OCI-LY7 (cell line): ENCODE measurements at regions not wholly inside any gene's neighbourhood (a gene's known extent, or its start where the extent isn't known, plus 50 kb on each side); places are given as distances from the start of the nearest gene placed in this dataset.

Experiments
- BruUV-seq: library from RNA; stranded (reverse); fragments of 400-500 nt; replicated peaks from 2 replicates; lab custom pipeline; 2021; lab: Mats Ljungman, UMichigan
- CTCF ChIA-PET: fragments of 300-600 bp; sonication (Branson Sonifier 250); formaldehyde crosslinking; loops from one replicate; lab custom pipeline; 2022; ENCODE audit warnings: antibody characterized with exemption; ENCODE audit not compliant: unreplicated experiment; lab: Charles Lee
- POLR2A ChIA-PET: fragments of 300-600 bp; sonication (Branson Sonifier 250); formaldehyde crosslinking; loops from one replicate; lab custom pipeline; 2022; ENCODE audit warnings: antibody characterized with exemption; lab: Charles Lee
- DNase-seq: peaks from one replicate; pipeline ENCODE4 v3.0.0-alpha.2; 2015; ENCODE audit warnings: low spot score
- H2AFZ ChIP-seq: fragments of 200-600 bp; sonication (generic), shearing (Covaris generic); 2 replicates; pipeline ENCODE4 v1.6.1; 2014; ENCODE audit warnings: mild to moderate bottlenecking, antibody characterized with exemption, low read length, moderate library complexity
- H3K27ac ChIP-seq: fragments of 200-600 bp; sonication (generic); 2 replicates; pipeline ENCODE4 v1.5.1; 2014; ENCODE audit warnings: mixed run types, low read depth, mild to moderate bottlenecking, moderate library complexity, low read length, inconsistent platforms; ENCODE audit not compliant: poor library complexity, severe bottlenecking
- H3K36me3 ChIP-seq: fragments of 200-600 bp; sonication (generic); 2 replicates; pipeline ENCODE4 v1.6.1; 2014; ENCODE audit warnings: mild to moderate bottlenecking, antibody characterized with exemption, low read length, moderate library complexity, mixed read lengths; ENCODE audit not compliant: insufficient read depth
- H3K4me1 ChIP-seq: fragments of 200-600 bp; sonication (generic); 2 replicates; pipeline ENCODE4 v1.5.1; 2014; ENCODE audit warnings: mild to moderate bottlenecking, low read length; ENCODE audit not compliant: insufficient read depth, poor library complexity, severe bottlenecking
- H3K4me2 ChIP-seq: fragments of 200-600 bp; sonication (generic); 2 replicates; pipeline ENCODE4 v1.6.1; 2014; ENCODE audit warnings: mild to moderate bottlenecking, low read length
- H3K4me3 ChIP-seq: fragments of 200-600 bp; sonication (generic); 2 replicates; pipeline ENCODE4 v1.5.1; 2014; ENCODE audit warnings: mild to moderate bottlenecking, low read depth, low read length; ENCODE audit not compliant: poor library complexity, severe bottlenecking
- H3K79me2 ChIP-seq: fragments of 200-600 bp; sonication (generic); 2 replicates; pipeline ENCODE4 v1.6.1; 2016; ENCODE audit warnings: low read depth, mild to moderate bottlenecking, low read length, moderate library complexity, mixed read lengths; ENCODE audit not compliant: insufficient read depth
- H3K9me2 ChIP-seq: fragments of 200-600 bp; sonication (generic); 2 replicates; pipeline ENCODE4 v1.6.1; 2016; ENCODE audit warnings: mild to moderate bottlenecking, low read length, mixed read lengths; ENCODE audit not compliant: insufficient read depth
- H3K9me3 ChIP-seq: fragments of 200-600 bp; sonication (generic); 2 replicates; pipeline ENCODE4 v1.6.1; 2014; ENCODE audit warnings: mild to moderate bottlenecking, mixed run types, low read length, mixed read lengths
- H4K20me1 ChIP-seq: fragments of 200-600 bp; sonication (generic); 2 replicates; pipeline ENCODE4 v1.6.1; 2014; ENCODE audit warnings: mild to moderate bottlenecking, antibody characterized with exemption, low read length, moderate library complexity, mixed read lengths; ENCODE audit not compliant: insufficient read depth
- EZH2phosphoT487 ChIP-seq: fragments of 200-600 bp; sonication (generic); IDR thresholded peaks from 2 replicates; pipeline ENCODE4 v1.6.1; 2018; ENCODE audit warnings: low read depth, borderline replicate concordance, mild to moderate bottlenecking, mixed run types, antibody characterized with exemption, low read length, moderate library complexity, mixed read lengths
- intact Hi-C: fragments of 100-400 bp; cut with micrococcal nuclease; formaldehyde crosslinking; loops from one replicate; pipeline ENCODE4 v1.10.0; 2022; ENCODE audit not compliant: unreplicated experiment
- TF ChIP-seq, protein P1 (sequence below): fragments of 200-600 bp; sonication (generic); conservative IDR thresholded peaks from 2 replicates; pipeline ENCODE4 v1.5.1; 2014; ENCODE audit warnings: mild to moderate bottlenecking, antibody characterized with exemption, low read length, moderate library complexity, mixed read lengths

- H3K4me2 ChIP-seq, result no peak overlapping the region
- no peaks in the 10 kb centered on the region for H3K9me2 ChIP-seq
- ChIA-PET CTCF (no interaction called here), POLR2A (no interaction called here)
- intact Hi-C loops, result no loop called here
- H2AFZ ChIP-seq, result no peak overlapping the region
- no peaks in the 10 kb centered on the region for H4K20me1 ChIP-seq
- no peaks in the 10 kb centered on the region for H3K36me3 ChIP-seq
- no peak overlapping the region for H3K27ac ChIP-seq
- BruUV-seq, result no TSS peak
- DNase-seq, result no peak
- H3K4me1 ChIP-seq, result no peaks in the 10 kb centered on the region
- H3K9me3 ChIP-seq, result no peaks in the 10 kb centered on the region
- H3K4me3 ChIP-seq, result no peak overlapping the region
- TF ChIP-seq, protein P1, sequence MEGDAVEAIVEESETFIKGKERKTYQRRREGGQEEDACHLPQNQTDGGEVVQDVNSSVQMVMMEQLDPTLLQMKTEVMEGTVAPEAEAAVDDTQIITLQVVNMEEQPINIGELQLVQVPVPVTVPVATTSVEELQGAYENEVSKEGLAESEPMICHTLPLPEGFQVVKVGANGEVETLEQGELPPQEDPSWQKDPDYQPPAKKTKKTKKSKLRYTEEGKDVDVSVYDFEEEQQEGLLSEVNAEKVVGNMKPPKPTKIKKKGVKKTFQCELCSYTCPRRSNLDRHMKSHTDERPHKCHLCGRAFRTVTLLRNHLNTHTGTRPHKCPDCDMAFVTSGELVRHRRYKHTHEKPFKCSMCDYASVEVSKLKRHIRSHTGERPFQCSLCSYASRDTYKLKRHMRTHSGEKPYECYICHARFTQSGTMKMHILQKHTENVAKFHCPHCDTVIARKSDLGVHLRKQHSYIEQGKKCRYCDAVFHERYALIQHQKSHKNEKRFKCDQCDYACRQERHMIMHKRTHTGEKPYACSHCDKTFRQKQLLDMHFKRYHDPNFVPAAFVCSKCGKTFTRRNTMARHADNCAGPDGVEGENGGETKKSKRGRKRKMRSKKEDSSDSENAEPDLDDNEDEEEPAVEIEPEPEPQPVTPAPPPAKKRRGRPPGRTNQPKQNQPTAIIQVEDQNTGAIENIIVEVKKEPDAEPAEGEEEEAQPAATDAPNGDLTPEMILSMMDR, result no peak
- no peak for TF ChIP-seq EZH2phosphoT487
- no peaks in the 10 kb centered on the region for H3K79me2 ChIP-seq
Measured at GRCh38 chr11:122178795-122179194, 62.8 kb upstream of the BLID start.

DNA sequence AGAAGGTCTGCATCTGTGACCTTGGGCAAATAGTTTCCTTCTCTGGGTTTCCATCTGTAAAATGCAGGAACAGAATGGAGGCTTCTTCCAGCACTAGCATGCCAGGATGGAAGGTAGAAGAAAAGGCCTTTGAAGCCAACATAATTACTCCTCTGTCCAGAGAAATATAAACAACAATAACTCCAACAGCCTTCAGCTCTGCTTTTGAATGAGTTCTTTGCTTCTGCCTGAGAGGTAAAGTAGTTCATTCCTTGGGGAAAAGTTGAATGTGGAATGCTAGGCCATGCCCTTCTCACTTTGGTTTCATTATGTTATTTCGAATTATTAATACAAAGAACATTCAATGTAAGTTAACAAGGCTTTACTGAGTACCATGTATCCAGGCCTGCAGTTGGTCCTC lies 61.2 kb upstream of the BLID start:
- no peak for DNase-seq
- H3K4me2 ChIP-seq, result no peak overlapping the region
- TF ChIP-seq, protein P1, result no peak
- TF ChIP-seq EZH2phosphoT487, result no peak
- ChIA-PET CTCF (no interaction called here), POLR2A (no interaction called here)
- no peaks in the 10 kb centered on the region for H3K4me1 ChIP-seq
- no peaks in the 10 kb centered on the region for H3K9me2 ChIP-seq
- no peak overlapping the region for H3K4me3 ChIP-seq
- no peak overlapping the region for H3K27ac ChIP-seq
- no peaks in the 10 kb centered on the region for H3K36me3 ChIP-seq
- BruUV-seq, result no TSS peak
- no peaks in the 10 kb centered on the region for H4K20me1 ChIP-seq
- no peaks in the 10 kb centered on the region for H3K79me2 ChIP-seq
- intact Hi-C loops, result no loop called here
- no peak overlapping the region for H2AFZ ChIP-seq
- no peaks in the 10 kb centered on the region for H3K9me3 ChIP-seq

- no peaks in the 10 kb centered on the region for H4K20me1 ChIP-seq
- H2AFZ ChIP-seq, result no peak overlapping the region
- no peak for DNase-seq
- no peaks in the 10 kb centered on the region for H3K36me3 ChIP-seq
- H3K4me1 ChIP-seq, result no peaks in the 10 kb centered on the region
- H3K79me2 ChIP-seq, result no peaks in the 10 kb centered on the region
- no peak overlapping the region for H3K4me2 ChIP-seq
- BruUV-seq, result no TSS peak
- no peak overlapping the region for H3K27ac ChIP-seq
- CTCF ChIA-PET, result no interaction called here
- no peak for TF ChIP-seq EZH2phosphoT487
- TF ChIP-seq, protein P1, result no peak
- H3K9me3 ChIP-seq, result no peaks in the 10 kb centered on the region
- intact Hi-C loops, result no loop called here
- no peak overlapping the region for H3K4me3 ChIP-seq
- POLR2A ChIA-PET, result no interaction called here
- no peaks in the 10 kb centered on the region for H3K9me2 ChIP-seq
Measured at GRCh38 chr11:122176651-122177050, 60.6 kb upstream of the BLID start.
